HG03064 (cell line): ENCODE measurements at regions not wholly inside any gene's neighbourhood (a gene's known extent, or its start where the extent isn't known, plus 50 kb on each side); places are given as distances from the start of the nearest gene placed in this dataset.
"Not testable (repeated sequence)": the region's sequence is repeated elsewhere in the genome, so short reads cannot be mapped to it uniquely, and the experiment has no call there.

Experiments
- ATAC-seq: cut with Tn5 transposase; IDR thresholded peaks from one replicate; pipeline ENCODE4 v1.9.1; 2021; ENCODE audit warnings: low read depth; ENCODE audit not compliant: unreplicated experiment

GRCh38 chr6:120553353-120553752 lies 780.9 kb downstream of the TBC1D32 start:
- no peak for ATAC-seq

GRCh38 chr6:120545353-120545752 lies 788.9 kb downstream of the TBC1D32 start:
- no peak for ATAC-seq

GRCh38 chr6:120534954-120535353 lies 799.3 kb downstream of the TBC1D32 start:
- no peak for ATAC-seq

GRCh38 chr6:120526576-120526975 lies 807.7 kb downstream of the TBC1D32 start:
- no peak for ATAC-seq

- no peak for ATAC-seq
Measured at GRCh38 chr6:120514544-120514943, 819.7 kb downstream of the TBC1D32 start.

- no peak for ATAC-seq
Measured at GRCh38 chr6:120511712-120512111, 822.6 kb downstream of the TBC1D32 start.

GRCh38 chr6:120498711-120499110 lies 835.6 kb downstream of the TBC1D32 start:
- no peak for ATAC-seq

GRCh38 chr6:120496661-120497060 lies 837.6 kb downstream of the TBC1D32 start:
- no peak for ATAC-seq

GRCh38 chr6:120493505-120493904 lies 840.8 kb downstream of the TBC1D32 start:
- no peak for ATAC-seq

- no peak for ATAC-seq
Measured at GRCh38 chr6:120489941-120490340, 844.3 kb downstream of the TBC1D32 start.

GRCh38 chr6:120484146-120484545 lies 850.1 kb downstream of the TBC1D32 start:
- no peak for ATAC-seq

- ATAC-seq = no peak
Measured at GRCh38 chr6:120478650-120479049, 855.6 kb downstream of the TBC1D32 start.

- ATAC-seq = no peak
Measured at GRCh38 chr6:120473804-120474203, 860.5 kb downstream of the TBC1D32 start.

- no peak for ATAC-seq
Measured at GRCh38 chr6:120468486-120468885, 865.8 kb downstream of the TBC1D32 start.

- ATAC-seq = no peak
Measured at GRCh38 chr6:120451508-120451907, 882.8 kb downstream of the TBC1D32 start.

- no peak for ATAC-seq
Measured at GRCh38 chr6:120447605-120448004, 886.7 kb downstream of the TBC1D32 start.

GRCh38 chr6:120432840-120433239 lies 901.4 kb downstream of the TBC1D32 start:
- ATAC-seq = not testable (repeated sequence)

- no peak for ATAC-seq
Measured at GRCh38 chr6:120431841-120432240, 902.4 kb downstream of the TBC1D32 start.

- ATAC-seq = no peak
Measured at GRCh38 chr6:120411394-120411793, 922.9 kb downstream of the TBC1D32 start.

GRCh38 chr6:120410586-120410985 lies 923.7 kb downstream of the TBC1D32 start:
- no peak for ATAC-seq

- no peak for ATAC-seq
Measured at GRCh38 chr6:120407696-120408095, 926.6 kb downstream of the TBC1D32 start.

GRCh38 chr6:120405947-120406346 lies 928.3 kb downstream of the TBC1D32 start:
- ATAC-seq = no peak

- ATAC-seq = no peak
Measured at GRCh38 chr6:120395784-120396183, 938.5 kb downstream of the TBC1D32 start.
